ENCODE measurements at regions not wholly inside any gene's neighbourhood (a gene's known extent, or its start where the extent isn't known, plus 50 kb on each side); places are given as distances from the start of the nearest gene placed in this dataset.

- Histone ChIP-seq H3K4me1 (no peaks in the 10 kb centered on the region), H3K27me3 (no peaks in the 10 kb centered on the region), H3K36me3 (no peaks in the 10 kb centered on the region), H3K27ac (no peak overlapping the region), H3K9me3 (no peaks in the 10 kb centered on the region), H3K4me3 (no peak overlapping the region)
- 38% methylated on average over 3 of the region's 3 CpGs for WGBS
- no peak for DNase-seq (ENCODE audit: low spot score in 2 of 2)
- TF ChIP-seq, protein P1, sequence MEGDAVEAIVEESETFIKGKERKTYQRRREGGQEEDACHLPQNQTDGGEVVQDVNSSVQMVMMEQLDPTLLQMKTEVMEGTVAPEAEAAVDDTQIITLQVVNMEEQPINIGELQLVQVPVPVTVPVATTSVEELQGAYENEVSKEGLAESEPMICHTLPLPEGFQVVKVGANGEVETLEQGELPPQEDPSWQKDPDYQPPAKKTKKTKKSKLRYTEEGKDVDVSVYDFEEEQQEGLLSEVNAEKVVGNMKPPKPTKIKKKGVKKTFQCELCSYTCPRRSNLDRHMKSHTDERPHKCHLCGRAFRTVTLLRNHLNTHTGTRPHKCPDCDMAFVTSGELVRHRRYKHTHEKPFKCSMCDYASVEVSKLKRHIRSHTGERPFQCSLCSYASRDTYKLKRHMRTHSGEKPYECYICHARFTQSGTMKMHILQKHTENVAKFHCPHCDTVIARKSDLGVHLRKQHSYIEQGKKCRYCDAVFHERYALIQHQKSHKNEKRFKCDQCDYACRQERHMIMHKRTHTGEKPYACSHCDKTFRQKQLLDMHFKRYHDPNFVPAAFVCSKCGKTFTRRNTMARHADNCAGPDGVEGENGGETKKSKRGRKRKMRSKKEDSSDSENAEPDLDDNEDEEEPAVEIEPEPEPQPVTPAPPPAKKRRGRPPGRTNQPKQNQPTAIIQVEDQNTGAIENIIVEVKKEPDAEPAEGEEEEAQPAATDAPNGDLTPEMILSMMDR (IDR thresholded peaks at IDR 0.05) = no peak
- TF ChIP-seq POLR2A (IDR thresholded peaks at IDR 0.05) (no peak), EP300 (IDR thresholded peaks at IDR 0.05) (no peak), POLR2AphosphoS5 (IDR thresholded peaks at IDR 0.05) (no peak)
Measured at GRCh38 chr2:194232600-194232999, 1424.4 kb upstream of the SLC39A10 start.

- Histone ChIP-seq H3K27me3 (no peaks in the 10 kb centered on the region), H3K4me1 (no peaks in the 10 kb centered on the region), H3K36me3 (no peaks in the 10 kb centered on the region), H3K9me3 (no peaks in the 10 kb centered on the region), H3K4me3 (no peak overlapping the region), H3K27ac (no peak overlapping the region)
- DNase-seq (ENCODE audit: low spot score in 2 of 2) = no peak
- 67% methylated on average over 1 of the region's 1 CpG for WGBS
- TF ChIP-seq POLR2A (IDR thresholded peaks at IDR 0.05) = no peak
- TF ChIP-seq, protein P1 (IDR thresholded peaks at IDR 0.05) = no peak
- TF ChIP-seq POLR2AphosphoS5 (IDR thresholded peaks at IDR 0.05) = no peak
- no peak for TF ChIP-seq EP300 (IDR thresholded peaks at IDR 0.05)
Measured at GRCh38 chr2:194223218-194223617, 1433.8 kb upstream of the SLC39A10 start.

DNA sequence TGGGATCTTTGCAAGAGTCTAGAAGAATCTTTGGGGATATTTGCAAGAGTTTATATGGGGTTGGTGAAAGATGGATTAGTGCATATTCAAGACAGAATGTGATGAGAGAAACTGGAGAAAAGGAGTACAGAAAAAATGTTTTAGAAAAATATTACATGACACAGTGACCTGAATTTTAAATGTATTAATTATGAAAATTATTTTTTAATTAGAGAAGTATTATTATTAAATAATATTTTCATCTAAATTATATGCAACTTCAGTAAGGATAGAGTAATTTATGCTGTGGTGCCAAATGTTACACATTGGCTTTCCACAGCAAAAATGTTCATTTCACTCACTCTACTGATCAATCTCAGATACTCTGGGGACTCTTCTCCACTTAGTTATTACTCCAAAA is 1442.8 kb upstream of the SLC39A10 start:
- Histone ChIP-seq H3K27me3 (no peaks in the 10 kb centered on the region), H3K27ac (no peak overlapping the region), H3K9me3 (no peaks in the 10 kb centered on the region), H3K4me3 (no peak overlapping the region), H3K36me3 (no peaks in the 10 kb centered on the region), H3K4me1 (no peaks in the 10 kb centered on the region)
- TF ChIP-seq POLR2AphosphoS5 (IDR thresholded peaks at IDR 0.05) (no peak), POLR2A (IDR thresholded peaks at IDR 0.05) (no peak), EP300 (IDR thresholded peaks at IDR 0.05) (no peak)
- TF ChIP-seq, protein P1 (IDR thresholded peaks at IDR 0.05) = no peak
- no peak for DNase-seq (ENCODE audit: low spot score in 2 of 2)

GRCh38 chr2:194205568-194206227 is 1451.3 kb upstream of the SLC39A10 start:
- H3K27me3 ChIP-seq = no peaks in the 10 kb centered on the region
- peaks cover 4% of the 10 kb centered on the region for H3K9me3 ChIP-seq
- no peaks in the 10 kb centered on the region for H3K4me1 ChIP-seq
- no peak overlapping the region for H3K27ac ChIP-seq
- WGBS = 81% methylated on average over 5 of the region's 5 CpGs
- H3K4me3 ChIP-seq = no peak overlapping the region
- H3K36me3 ChIP-seq = no peaks in the 10 kb centered on the region
- TF ChIP-seq POLR2AphosphoS5 (IDR thresholded peaks at IDR 0.05) (no peak), POLR2A (IDR thresholded peaks at IDR 0.05) (no peak), EP300 (IDR thresholded peaks at IDR 0.05) (no peak)
- TF ChIP-seq, protein P1 (IDR thresholded peaks at IDR 0.05) = no peak
- DNase-seq (ENCODE audit: low spot score in 2 of 2) = no peak

DNA sequence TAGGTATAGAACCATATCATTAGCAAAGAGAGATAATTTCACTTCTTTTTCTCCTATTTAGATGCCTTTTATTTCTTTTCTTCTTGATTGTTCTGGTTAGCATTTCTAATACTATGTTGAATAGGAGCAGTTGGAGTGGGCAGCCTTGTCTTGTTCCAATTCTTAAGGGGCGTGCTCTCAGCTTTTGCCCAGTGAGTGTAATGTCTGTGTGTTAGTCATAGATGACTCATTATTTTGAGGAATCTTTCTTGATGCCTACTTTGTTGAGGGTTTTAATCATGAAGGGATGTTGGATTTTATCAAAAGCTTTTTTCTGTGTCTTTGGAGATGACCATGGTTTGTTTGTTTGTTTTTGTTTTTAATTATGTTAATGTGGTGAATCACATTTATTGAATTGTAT is 1453.1 kb upstream of the SLC39A10 start:
- H3K4me1 ChIP-seq = no peaks in the 10 kb centered on the region
- no peak overlapping the region for H3K4me3 ChIP-seq
- TF ChIP-seq EP300 (IDR thresholded peaks at IDR 0.05) (no peak), POLR2A (IDR thresholded peaks at IDR 0.05) (no peak), POLR2AphosphoS5 (IDR thresholded peaks at IDR 0.05) (no peak)
- TF ChIP-seq, protein P1 (IDR thresholded peaks at IDR 0.05) = no peak
- H3K9me3 ChIP-seq = peaks cover 4% of the 10 kb centered on the region
- WGBS = 59% methylated on average over 1 of the region's 1 CpG
- H3K36me3 ChIP-seq = no peaks in the 10 kb centered on the region
- no peak for DNase-seq (ENCODE audit: low spot score in 2 of 2)
- H3K27me3 ChIP-seq = no peaks in the 10 kb centered on the region
- H3K27ac ChIP-seq = no peak overlapping the region

All from suprapubic skin (tissue), 4 donors.